HepG2 (cell line): ENCODE measurements at regions not wholly inside any gene's neighbourhood (a gene's known extent, or its start where the extent isn't known, plus 50 kb on each side); places are given as distances from the start of the nearest gene placed in this dataset.
A peak's percentile ranks its signal among the peaks of the same experiment; 100 is the strongest.

ENCODE experiments used
- ATAC-seq: fragments of 200-7000 bp; cut with Tn5 transposase; 3 replicates; pipeline ENCODE4 v1.9.1; 2020; ENCODE audit warnings: mild to moderate bottlenecking, moderate library complexity
- BruUV-seq: library from RNA; stranded (reverse); fragments of 400-500 nt; replicated peaks from 2 replicates; lab custom pipeline; 2021; lab: Mats Ljungman, UMichigan
- CTCF ChIA-PET: fragments of 300-600 bp; formaldehyde crosslinking; extraction: SDS; loops from one replicate; lab custom pipeline; 2021; ENCODE audit warnings: low total read pairs, inconsistent platforms, low intra/inter-chr PET ratio; lab: Yijun Ruan, JAX
- POLR2A ChIA-PET: fragments of 350-600 bp; sonication (Branson Sonifier 250); formaldehyde crosslinking; loops from one replicate; lab custom pipeline; 2020; ENCODE audit warnings: antibody characterized with exemption, inconsistent platforms; lab: Yijun Ruan, JAX
- DNase-seq: peaks from one replicate; pipeline ENCODE4 v3.0.0-alpha.2; 2015; ENCODE audit warnings: low spot score
- FAIRE-seq: peaks from 3 replicates; lab custom pipeline; 2011; peaks lifted over from hg19 to GRCh38; lab: Jason Lieb, UNC
- H2AFZ ChIP-seq: one replicate; pipeline ENCODE4 v1.6.1; 2011; ENCODE audit warnings: low read length, inconsistent platforms
- H3K27ac ChIP-seq: fragments of 300-600 bp; 3 replicates; pipeline ENCODE4 v1.8.0; 2011; ENCODE audit warnings: mixed run types, mild to moderate bottlenecking, mixed read lengths, low read length, inconsistent platforms; ENCODE audit not compliant: insufficient read depth; ENCODE audit errors: extremely low read length
- H3K27me3 ChIP-seq, 2 experiments: fragments of 200-600 bp in 1 of 2; 2 replicates in 1 of 2; 3 replicates in 1 of 2; pipeline versions ENCODE4 v1.6.0 to v1.8.0; 2011; ENCODE audit warnings: low read length in 2 of 2, mild to moderate bottlenecking in 2 of 2, moderate library complexity in 2 of 2, inconsistent platforms in 1 of 2; ENCODE audit not compliant: insufficient read depth in 2 of 2, control insufficient read depth in 1 of 2
- H3K36me3 ChIP-seq, 2 experiments: fragments of 200-600 bp in 1 of 2; replicated peaks in 1 of 2; 2 replicates in 1 of 2; 3 replicates in 1 of 2; pipeline versions ENCODE4 v1.5.1 to v1.8.0; 2011; ENCODE audit warnings: low read length in 2 of 2, inconsistent platforms in 1 of 2; ENCODE audit not compliant: insufficient read depth in 2 of 2, control insufficient read depth in 1 of 2
- H3K4me1 ChIP-seq: 2 replicates; pipeline ENCODE4 v1.5.1; 2012; ENCODE audit warnings: low read length, inconsistent platforms; ENCODE audit not compliant: insufficient read depth
- H3K4me2 ChIP-seq: 2 replicates; pipeline ENCODE4 v1.6.0; 2011; ENCODE audit warnings: low read depth, low read length, inconsistent platforms
- H3K4me3 ChIP-seq, 3 experiments: fragments of 200-600 bp in 1 of 3; sonication (generic), shearing (Covaris generic) in 1 of 3; replicated peaks in 1 of 3; 2 replicates each; pipeline ENCODE4 v1.5.1; 2011 to 2016; ENCODE audit warnings: low read length in 3 of 3, inconsistent platforms in 2 of 3, low read depth in 2 of 3, mild to moderate bottlenecking in 2 of 3, control low read depth in 1 of 3, mixed read lengths in 1 of 3; ENCODE audit not compliant: insufficient read depth in 1 of 3
- H3K79me2 ChIP-seq: one replicate; pipeline ENCODE4 v1.6.1; 2011; ENCODE audit warnings: low read length, inconsistent platforms; ENCODE audit not compliant: insufficient read depth
- H3K9ac ChIP-seq: 2 replicates; pipeline ENCODE4 v1.6.0; 2011; ENCODE audit warnings: mild to moderate bottlenecking, low read depth, low read length, inconsistent platforms; ENCODE audit not compliant: insufficient read depth
- H3K9me3 ChIP-seq: 2 replicates; pipeline ENCODE4 v1.5.1; 2012; ENCODE audit warnings: mild to moderate bottlenecking, low read length
- H4K20me1 ChIP-seq: 2 replicates; pipeline ENCODE4 v1.6.0; 2011; ENCODE audit warnings: inconsistent platforms, mild to moderate bottlenecking, low read length, moderate library complexity; ENCODE audit not compliant: insufficient read depth
- ARNT2 ChIP-seq: sonication (generic); formaldehyde crosslinking; IDR thresholded peaks from 2 replicates; pipeline ENCODE4 v1.8.0; 2022; ENCODE audit warnings: mild to moderate bottlenecking, low read depth, missing genetic modification reagents, moderate library complexity
- ELF4 ChIP-seq: sonication (generic); formaldehyde crosslinking; IDR thresholded peaks from 2 replicates; pipeline ENCODE4 v1.5.0; 2020; ENCODE audit warnings: missing genetic modification reagents, mild to moderate bottlenecking, moderate library complexity, borderline replicate concordance
- EP300 ChIP-seq, 3 experiments: sonication (generic) in 1 of 3; formaldehyde crosslinking in 1 of 3; IDR thresholded peaks; 2 replicates each; pipeline versions ENCODE4 v1.5.1 to v1.6.1; 2011 to 2020; ENCODE audit warnings: low read depth in 2 of 3, low read length in 2 of 3, borderline replicate concordance in 1 of 3, improper control_type of control experiment in 1 of 3, mild to moderate bottlenecking in 1 of 3, missing genetic modification reagents in 1 of 3, moderate library complexity in 1 of 3
- FOXJ3 ChIP-seq: sonication (generic); formaldehyde crosslinking; IDR thresholded peaks from 2 replicates; pipeline ENCODE4 v1.4.0; 2020; ENCODE audit warnings: missing genetic modification reagents, mild to moderate bottlenecking, borderline replicate concordance
- GATAD2A ChIP-seq: IDR thresholded peaks from 2 replicates; pipeline ENCODE4 v1.6.1; 2016
- HDAC2 ChIP-seq: sonication (generic); formaldehyde crosslinking; IDR thresholded peaks from 2 replicates; pipeline ENCODE4 v1.4.0; 2020; ENCODE audit warnings: missing genetic modification reagents
- HHEX ChIP-seq: IDR thresholded peaks from 2 replicates; pipeline ENCODE4 v1.6.1; 2016; ENCODE audit warnings: control low read depth
- HNRNPK ChIP-seq: fragments of 200-400 bp; formaldehyde crosslinking; IDR thresholded peaks from 2 replicates; pipeline ENCODE4 v1.6.1; 2018; ENCODE audit warnings: low read length, low read depth, moderate library complexity, mild to moderate bottlenecking; ENCODE audit not compliant: poor library complexity, severe bottlenecking
- JUN ChIP-seq: sonication (generic); formaldehyde crosslinking; IDR thresholded peaks from 2 replicates; pipeline ENCODE4 v1.4.0; 2020; ENCODE audit warnings: mild to moderate bottlenecking, missing genetic modification reagents
- KAT8 ChIP-seq: IDR thresholded peaks from 2 replicates; pipeline ENCODE4 v1.6.1; 2016; ENCODE audit warnings: missing genetic modification reagents, missing compliant biosample characterization
- KDM4B ChIP-seq: sonication (generic); formaldehyde crosslinking; IDR thresholded peaks from 2 replicates; pipeline ENCODE4 v1.4.0; 2020; ENCODE audit warnings: missing genetic modification reagents
- LCORL ChIP-seq, 2 experiments: fragments of 450-650 bp in 1 of 2; sonication (generic) in 1 of 2; formaldehyde crosslinking in 1 of 2; IDR thresholded peaks; 2 replicates each; pipeline versions ENCODE4 v1.5.0 to v1.6.1; 2017 to 2020; ENCODE audit warnings: antibody characterized with exemption in 1 of 2, missing genetic modification reagents in 1 of 2
- RXRB ChIP-seq: IDR thresholded peaks from 2 replicates; pipeline ENCODE4 v1.6.1; 2016; ENCODE audit warnings: borderline replicate concordance, missing genetic modification reagents, missing compliant biosample characterization
- SNRNP70 ChIP-seq: fragments of 200-400 bp; formaldehyde crosslinking; IDR thresholded peaks from 2 replicates; pipeline ENCODE4 v1.6.1; 2017; ENCODE audit warnings: mild to moderate bottlenecking, low read depth, low read length, moderate library complexity
- SOX13 ChIP-seq, 3 experiments: fragments of 450-650 bp in 1 of 3; sonication (generic) in 1 of 3; formaldehyde crosslinking in 1 of 3; IDR thresholded peaks in 2 of 3; conservative IDR thresholded peaks in 1 of 3; 2 replicates each; pipeline versions ENCODE4 v1.5.0 to v1.6.1; 2016 to 2020; ENCODE audit warnings: antibody characterized with exemption in 1 of 3, mild to moderate bottlenecking in 1 of 3, missing compliant biosample characterization in 1 of 3, missing genetic modification reagents in 1 of 3, moderate library complexity in 1 of 3
- ZNF296 ChIP-seq: sonication (generic); formaldehyde crosslinking; conservative IDR thresholded peaks from 2 replicates; pipeline ENCODE4 v1.5.0; 2020; ENCODE audit warnings: mild to moderate bottlenecking, missing genetic modification reagents
- ZSCAN9 ChIP-seq: IDR thresholded peaks from 2 replicates; pipeline ENCODE4 v1.6.1; 2016; ENCODE audit warnings: borderline replicate concordance
- WGBS: methylation state at CpG from one replicate; pipeline ENCODE4 v1.1.6; 2017; ENCODE audit warnings: low lambda C conversion rate; 5-methylcytosine and 5-hydroxymethylcytosine counted together
- in situ Hi-C: cut with HindIII; loops from 2 replicates; pipeline ENCODE4 v1.10.0; 2017; ENCODE audit warnings: low pct_unique_long_range_greater_than_20kb; ENCODE audit not compliant: extremely low pct_ligation_motif_present
- intact Hi-C: fragments of 100-400 bp; cut with micrococcal nuclease; formaldehyde crosslinking; loops from one replicate; pipeline ENCODE4 v1.10.0; 2022; ENCODE audit not compliant: unreplicated experiment
- TF ChIP-seq, protein P1 (sequence below): sonication (generic); formaldehyde crosslinking; conservative IDR thresholded peaks from 2 replicates; pipeline ENCODE4 v1.4.0; 2020; ENCODE audit warnings: mild to moderate bottlenecking, missing genetic modification reagents, moderate library complexity
- TF ChIP-seq, protein P2 (sequence below): sonication (generic); formaldehyde crosslinking; IDR thresholded peaks from 2 replicates; pipeline ENCODE4 v1.5.0; 2020; ENCODE audit warnings: mild to moderate bottlenecking, missing genetic modification reagents, moderate library complexity

DNA sequence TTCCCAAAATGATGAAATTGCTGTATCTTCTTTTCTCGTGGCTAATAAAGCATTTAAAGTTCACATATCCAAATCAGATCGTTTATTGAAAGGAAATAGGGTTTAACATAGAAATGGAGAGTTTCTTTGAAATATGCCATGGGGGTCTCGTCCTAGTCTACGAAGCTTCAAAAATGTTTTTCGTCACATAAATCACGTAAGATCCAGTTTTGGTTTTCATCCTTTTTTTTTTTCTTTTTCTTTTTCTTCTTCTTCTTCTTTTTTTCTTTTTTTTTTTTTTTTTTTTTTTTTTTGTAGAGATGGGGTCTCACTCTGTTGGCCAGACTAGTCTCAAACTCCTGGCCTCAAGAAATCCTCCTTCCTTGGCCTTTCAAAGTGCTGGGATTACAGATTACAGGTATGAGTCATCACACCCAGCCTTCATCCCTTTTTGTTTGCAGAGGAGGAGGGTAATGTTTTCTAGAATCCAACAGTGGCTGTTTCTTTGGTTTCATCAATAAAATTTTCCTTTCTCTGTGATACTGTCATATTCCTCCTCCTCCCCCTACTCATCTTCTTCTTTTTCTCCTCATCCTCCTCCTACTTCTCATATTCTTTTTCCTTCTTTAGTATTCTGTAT lies 94.7 kb upstream of the LOC128125822 start:
- Histone ChIP-seq H3K79me2 (no peaks in the 10 kb centered on the region), H3K27ac (no peak overlapping the region), H3K4me1 (peaks cover 42% of the 10 kb centered on the region), H3K9me3 (no peaks in the 10 kb centered on the region), H3K36me3 (no peaks in the 10 kb centered on the region), H3K4me3 (no peak overlapping the region), H3K9ac (no peak overlapping the region), H3K4me2 (no peak overlapping the region), H4K20me1 (no peaks in the 10 kb centered on the region), H3K27me3 (no peaks in the 10 kb centered on the region), H2AFZ (no peak overlapping the region)
- 98% methylated on average over 6 of the region's 6 CpGs for WGBS
- FAIRE-seq (no peak), DNase-seq (peak; percentile 45), ATAC-seq (no peak)
- CTCF ChIA-PET, result no interaction called here
- in situ Hi-C loops, result no loop called here
- no TSS peak for BruUV-seq
- POLR2A ChIA-PET, result interaction anchor here (1.1 kb wide), 1 partner anchor 36 kb away, joined by 3 read pairs; no protein-coding TSS in a partner anchor
- intact Hi-C loops, result loop anchor here (5.0 kb wide), 1 partner anchor 35 kb away; no protein-coding TSS in a partner anchor
- TF ChIP-seq GATAD2A (CRISPR knock-in tag) (peak; percentile 70; the same call in 1 of the 2 replicates), KDM4B (CRISPR knock-in tag) (no peak), HDAC2 (CRISPR knock-in tag) (peak; percentile 37; the same call in 1 of the 2 replicates), JUN (CRISPR knock-in tag) (0 out of 2 replicates have a peak, but pooled peaks have one; percentile 41), HNRNPK (no peak), FOXJ3 (CRISPR knock-in tag) (no peak), ZNF296 (CRISPR knock-in tag) (no peak), SOX13 (IDR thresholded peaks at IDR 0.05) (no peak), SOX13 (CRISPR knock-in tag; conservative IDR thresholded peaks at IDR 0.05 in 1 of 2, IDR thresholded peaks at IDR 0.05 in 1 of 2) (0 out of 4 replicates have a peak, but pooled peaks of 1 of the 2 experiments have one; percentile 28), KAT8 (CRISPR knock-in tag) (0 out of 2 replicates have a peak, but pooled peaks have one; percentile 10), SNRNP70 (0 out of 2 replicates have a peak, but pooled peaks have one; percentile 54), ZSCAN9 (no peak), EP300 (IDR thresholded peaks at IDR 0.05; ENCODE audit: low read depth in 2 of 2, low read length in 2 of 2) (peak in 1 of 2 experiments; percentile 41; a peak in 2 of 4 replicates), EP300 (CRISPR knock-in tag; IDR thresholded peaks at IDR 0.05; ENCODE audit: borderline replicate concordance) (no peak), RXRB (CRISPR knock-in tag) (0 out of 2 replicates have a peak, but pooled peaks have one; percentile 9), ELF4 (CRISPR knock-in tag) (no peak), HHEX (CRISPR knock-in tag) (no peak), ARNT2 (CRISPR knock-in tag) (no peak), LCORL (IDR thresholded peaks at IDR 0.05) (no peak), LCORL (CRISPR knock-in tag; IDR thresholded peaks at IDR 0.05) (no peak)
- TF ChIP-seq, protein P1, sequence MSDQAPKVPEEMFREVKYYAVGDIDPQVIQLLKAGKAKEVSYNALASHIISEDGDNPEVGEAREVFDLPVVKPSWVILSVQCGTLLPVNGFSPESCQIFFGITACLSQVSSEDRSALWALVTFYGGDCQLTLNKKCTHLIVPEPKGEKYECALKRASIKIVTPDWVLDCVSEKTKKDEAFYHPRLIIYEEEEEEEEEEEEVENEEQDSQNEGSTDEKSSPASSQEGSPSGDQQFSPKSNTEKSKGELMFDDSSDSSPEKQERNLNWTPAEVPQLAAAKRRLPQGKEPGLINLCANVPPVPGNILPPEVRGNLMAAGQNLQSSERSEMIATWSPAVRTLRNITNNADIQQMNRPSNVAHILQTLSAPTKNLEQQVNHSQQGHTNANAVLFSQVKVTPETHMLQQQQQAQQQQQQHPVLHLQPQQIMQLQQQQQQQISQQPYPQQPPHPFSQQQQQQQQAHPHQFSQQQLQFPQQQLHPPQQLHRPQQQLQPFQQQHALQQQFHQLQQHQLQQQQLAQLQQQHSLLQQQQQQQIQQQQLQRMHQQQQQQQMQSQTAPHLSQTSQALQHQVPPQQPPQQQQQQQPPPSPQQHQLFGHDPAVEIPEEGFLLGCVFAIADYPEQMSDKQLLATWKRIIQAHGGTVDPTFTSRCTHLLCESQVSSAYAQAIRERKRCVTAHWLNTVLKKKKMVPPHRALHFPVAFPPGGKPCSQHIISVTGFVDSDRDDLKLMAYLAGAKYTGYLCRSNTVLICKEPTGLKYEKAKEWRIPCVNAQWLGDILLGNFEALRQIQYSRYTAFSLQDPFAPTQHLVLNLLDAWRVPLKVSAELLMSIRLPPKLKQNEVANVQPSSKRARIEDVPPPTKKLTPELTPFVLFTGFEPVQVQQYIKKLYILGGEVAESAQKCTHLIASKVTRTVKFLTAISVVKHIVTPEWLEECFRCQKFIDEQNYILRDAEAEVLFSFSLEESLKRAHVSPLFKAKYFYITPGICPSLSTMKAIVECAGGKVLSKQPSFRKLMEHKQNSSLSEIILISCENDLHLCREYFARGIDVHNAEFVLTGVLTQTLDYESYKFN (CRISPR knock-in tag), result no peak
- TF ChIP-seq, protein P2, sequence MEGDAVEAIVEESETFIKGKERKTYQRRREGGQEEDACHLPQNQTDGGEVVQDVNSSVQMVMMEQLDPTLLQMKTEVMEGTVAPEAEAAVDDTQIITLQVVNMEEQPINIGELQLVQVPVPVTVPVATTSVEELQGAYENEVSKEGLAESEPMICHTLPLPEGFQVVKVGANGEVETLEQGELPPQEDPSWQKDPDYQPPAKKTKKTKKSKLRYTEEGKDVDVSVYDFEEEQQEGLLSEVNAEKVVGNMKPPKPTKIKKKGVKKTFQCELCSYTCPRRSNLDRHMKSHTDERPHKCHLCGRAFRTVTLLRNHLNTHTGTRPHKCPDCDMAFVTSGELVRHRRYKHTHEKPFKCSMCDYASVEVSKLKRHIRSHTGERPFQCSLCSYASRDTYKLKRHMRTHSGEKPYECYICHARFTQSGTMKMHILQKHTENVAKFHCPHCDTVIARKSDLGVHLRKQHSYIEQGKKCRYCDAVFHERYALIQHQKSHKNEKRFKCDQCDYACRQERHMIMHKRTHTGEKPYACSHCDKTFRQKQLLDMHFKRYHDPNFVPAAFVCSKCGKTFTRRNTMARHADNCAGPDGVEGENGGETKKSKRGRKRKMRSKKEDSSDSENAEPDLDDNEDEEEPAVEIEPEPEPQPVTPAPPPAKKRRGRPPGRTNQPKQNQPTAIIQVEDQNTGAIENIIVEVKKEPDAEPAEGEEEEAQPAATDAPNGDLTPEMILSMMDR, result no peak
